NCI-H2196 (cell line): ENCODE measurements at regions not wholly inside any gene's neighbourhood (a gene's known extent, or its start where the extent isn't known, plus 50 kb on each side); places are given as distances from the start of the nearest gene placed in this dataset.

Experiments used
- DNase-seq: peaks from one replicate; lab custom pipeline; 2025; ENCODE audit not compliant: unreplicated experiment; lab: John Stamatoyannopoulos, UW

DNA sequence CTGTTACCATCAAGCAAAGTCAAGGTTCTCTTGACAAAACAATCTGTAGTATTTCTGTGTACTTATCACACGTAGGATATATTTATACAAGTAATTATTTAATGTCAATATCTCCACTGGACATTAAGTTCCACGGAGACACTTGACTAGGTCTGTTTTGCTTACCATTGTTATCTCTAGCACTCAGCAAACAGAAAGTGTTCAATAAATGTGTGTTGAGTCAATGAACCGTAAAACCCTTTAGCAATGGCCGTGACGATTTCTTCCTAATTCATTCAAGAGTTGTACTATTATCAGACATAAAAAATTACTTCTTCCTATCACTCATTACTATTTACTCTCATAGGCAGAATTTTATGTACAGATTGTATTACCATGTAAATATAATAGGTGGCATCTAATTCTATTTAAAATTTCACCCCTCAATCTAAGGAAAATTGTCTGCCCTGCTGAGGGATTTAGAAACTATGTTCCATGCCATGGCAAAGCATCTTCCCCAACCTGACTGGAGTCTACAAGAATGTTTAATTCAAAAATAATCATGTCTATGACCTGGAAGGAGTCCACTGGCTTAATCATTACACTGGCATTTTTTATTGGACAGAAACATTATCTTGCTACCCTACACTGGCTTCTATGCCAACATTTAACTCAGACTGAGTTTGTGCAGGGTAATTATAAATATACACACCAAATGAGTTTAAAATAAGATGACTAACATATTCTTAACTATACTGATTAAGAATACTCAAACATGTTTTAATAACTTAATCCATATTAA is 301.9 kb downstream of the ZEB2 start:
- no peak for DNase-seq

DNA sequence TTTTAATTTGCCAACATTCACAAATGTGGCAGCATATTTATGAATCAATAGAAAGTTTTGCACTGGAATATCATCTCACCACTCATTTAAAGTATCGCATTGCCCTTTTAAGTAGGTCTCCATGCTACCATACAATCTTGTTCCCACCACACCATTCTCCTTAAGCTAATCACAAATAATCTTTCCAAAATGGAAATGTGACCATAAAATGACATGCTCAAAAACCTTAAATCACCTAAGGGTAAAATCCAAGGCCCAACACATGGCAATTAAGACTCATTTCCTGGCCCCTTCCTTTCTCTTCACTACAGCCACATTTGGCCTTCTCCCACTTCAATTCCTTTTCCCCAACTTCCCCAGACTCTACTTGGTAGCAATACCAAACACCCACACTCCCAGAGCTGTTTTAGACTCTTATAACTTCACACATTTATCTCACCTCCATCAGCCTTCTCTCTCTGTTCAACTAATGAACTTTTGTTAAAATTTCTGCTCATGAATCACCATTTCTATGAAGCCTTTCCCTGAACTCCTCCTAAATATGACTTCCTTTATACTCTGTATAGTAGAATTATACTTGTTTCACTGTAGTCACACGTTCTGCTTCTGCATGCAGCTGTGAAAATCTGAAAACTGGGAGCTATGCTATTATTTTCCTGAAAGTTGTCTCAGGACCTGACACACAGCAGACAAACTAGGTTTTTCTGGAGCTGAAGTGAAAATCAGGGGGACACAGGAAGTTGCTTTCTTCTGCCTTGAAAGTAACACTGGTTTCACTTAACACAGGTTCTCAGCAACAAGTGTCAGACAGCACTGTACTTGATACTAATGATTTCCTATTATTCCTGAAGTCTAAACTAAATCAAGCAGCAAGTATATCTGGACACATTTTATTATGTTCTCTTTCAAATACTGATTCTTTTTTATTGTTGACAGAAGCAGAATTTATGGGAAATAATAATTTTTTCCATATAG is 303.9 kb downstream of the ZEB2 start:
- DNase-seq = no peak

DNA sequence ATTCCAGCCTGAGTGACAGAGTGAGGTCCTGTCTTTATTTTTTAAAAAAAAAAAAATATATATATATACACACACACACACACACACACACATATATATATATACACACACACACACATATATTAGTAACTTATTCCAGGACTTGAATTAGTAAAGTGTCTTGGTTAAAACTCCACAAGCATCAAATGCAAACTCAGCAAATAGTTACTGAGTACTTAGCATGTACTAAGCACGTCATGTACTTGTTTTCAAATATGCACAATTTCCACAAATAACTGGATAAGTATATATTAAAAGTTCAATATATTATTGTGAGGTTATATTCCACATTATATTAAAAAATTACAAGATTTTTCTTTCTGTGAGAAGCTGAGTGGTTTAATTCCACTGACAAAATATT is 304.7 kb downstream of the ZEB2 start:
- no peak for DNase-seq

DNA sequence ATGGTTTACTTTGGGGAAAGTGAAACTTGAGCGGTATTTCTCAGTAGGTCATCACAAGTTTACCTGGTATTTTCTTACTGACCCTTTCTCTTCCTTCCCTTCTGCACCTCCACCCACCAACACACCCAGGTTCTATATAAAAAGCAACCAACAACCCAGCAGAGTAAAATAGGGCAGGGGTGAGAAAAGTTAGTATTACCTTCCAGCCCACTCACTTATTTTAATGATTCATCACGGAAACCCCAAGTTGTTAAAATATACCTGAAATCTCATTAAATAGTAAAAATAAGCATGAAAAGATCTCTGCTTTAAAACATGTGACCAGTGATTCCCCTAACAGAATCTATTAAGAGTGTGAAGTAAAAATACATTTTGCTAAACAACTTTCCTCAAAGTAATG is 306.1 kb downstream of the ZEB2 start:
- DNase-seq = no peak

DNA sequence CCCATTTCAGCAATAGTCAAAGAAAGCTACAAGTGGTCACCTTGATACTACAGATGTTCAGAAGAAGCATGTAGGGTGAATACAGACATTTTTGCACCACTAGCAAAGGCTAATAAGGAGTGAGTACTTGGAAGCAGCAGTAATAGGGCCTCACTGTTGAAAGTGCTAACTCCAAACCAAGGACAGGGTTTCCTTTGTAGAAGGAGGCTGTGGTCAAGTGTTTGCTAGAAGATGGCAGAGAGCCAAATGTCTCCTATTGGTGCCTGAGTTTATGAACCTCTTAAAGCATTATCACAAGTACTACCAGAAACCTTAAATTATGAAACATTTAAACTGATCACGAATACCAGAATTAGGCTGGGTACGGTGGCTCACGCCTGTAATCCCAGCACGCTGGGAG is 308.1 kb downstream of the ZEB2 start:
- no peak for DNase-seq

DNA sequence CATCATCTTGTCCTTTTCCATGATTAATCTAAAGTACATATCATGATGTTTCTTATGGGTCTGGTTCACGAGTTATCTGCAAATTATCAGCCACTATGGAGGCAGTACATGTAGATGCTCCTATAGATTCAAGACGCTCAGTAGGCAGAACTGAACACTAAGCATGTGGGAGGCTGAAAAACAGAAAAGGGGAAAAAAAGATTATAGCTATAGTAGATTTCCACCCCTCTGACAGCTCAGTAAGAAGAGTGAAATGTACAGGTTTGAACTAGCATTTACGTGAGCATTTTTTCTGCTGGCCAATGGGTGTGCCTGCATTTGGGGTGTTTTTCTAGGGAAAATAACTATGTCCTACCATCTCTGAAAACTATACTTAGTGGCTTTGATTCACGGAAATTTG is 308.9 kb downstream of the ZEB2 start:
- DNase-seq = no peak

DNA sequence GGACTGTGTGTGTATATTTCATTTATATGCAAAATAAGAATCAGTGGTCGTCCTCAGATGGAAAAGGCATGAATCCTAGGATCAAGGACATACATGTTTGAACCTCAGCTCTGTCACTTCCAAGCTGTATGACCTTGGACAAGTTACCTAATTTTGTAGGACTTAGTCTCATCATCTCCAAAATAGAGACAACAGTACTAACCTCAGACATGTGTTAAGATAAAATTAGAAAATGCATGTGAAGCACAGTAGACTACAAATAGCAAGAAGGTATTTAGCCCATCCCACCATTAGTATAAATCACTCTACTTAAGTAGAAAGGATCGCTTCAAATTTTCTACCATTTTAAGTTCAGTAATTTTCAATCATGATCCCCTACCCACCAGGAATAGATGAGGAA is 309.8 kb downstream of the ZEB2 start:
- no peak for DNase-seq

DNA sequence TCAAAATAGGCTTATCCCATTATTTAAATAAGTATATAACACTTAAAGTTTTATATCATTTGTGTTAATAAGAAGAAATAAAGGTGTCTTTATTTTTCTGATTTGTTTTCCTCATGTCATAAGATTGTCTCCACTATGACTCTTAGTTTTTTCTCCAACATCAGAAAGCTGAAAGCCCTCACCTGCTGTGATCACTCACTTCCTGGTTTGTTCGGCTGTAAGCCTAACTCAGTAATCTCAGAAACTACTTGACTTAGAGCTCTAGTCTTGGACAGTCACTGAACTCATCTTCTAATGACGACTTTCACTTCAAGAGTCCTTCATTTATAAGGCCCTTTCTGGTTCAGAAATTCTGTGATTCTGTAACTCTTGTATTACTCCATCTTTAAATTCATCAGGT is 311.0 kb downstream of the ZEB2 start:
- DNase-seq = no peak

DNA sequence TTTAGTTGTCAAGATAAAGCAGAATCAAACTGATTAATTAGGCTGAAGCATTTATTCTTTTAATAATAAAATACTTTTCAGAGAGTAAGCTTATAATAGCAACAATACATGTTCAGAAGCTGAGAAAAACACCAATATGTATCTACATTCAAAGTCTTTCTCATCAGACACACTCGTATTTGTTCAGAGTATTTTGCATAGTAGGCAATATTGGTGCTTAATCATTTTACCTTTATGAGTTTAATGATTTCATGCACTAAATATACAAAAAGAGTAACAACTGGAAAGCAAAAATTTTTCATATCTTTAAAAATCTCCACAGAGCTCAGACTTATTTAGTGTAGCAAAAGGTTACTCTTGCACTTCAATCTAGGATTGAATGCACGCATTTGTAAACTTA is 313.9 kb downstream of the ZEB2 start:
- no peak for DNase-seq

DNA sequence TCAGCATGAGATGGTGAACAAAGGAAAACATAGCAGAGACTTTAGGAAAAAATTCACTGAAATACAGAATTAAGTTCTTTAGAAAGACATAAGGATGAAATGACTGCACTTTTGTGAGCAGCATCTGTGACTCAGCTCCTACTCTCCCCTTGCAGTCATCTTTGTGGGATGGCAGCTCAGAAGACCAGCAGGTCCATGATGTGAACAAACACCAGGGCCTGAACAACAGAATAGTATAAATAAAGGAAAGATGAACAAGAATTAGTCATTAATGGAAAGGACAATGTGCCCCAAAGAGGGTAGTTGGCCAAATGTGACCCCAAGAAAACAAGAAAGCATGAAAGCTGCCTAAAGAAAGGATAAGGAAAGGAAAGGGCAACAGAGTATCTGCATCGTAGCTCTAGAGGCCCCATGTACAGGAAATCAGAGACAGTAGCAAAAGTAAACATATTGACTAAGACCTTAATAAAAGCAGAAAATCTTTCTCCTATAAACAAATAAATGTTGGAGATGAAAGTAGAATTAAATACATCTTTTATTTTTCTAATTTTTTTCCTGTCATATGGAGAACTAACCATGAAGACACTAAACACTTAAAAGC is 318.0 kb downstream of the ZEB2 start:
- DNase-seq = no peak

DNA sequence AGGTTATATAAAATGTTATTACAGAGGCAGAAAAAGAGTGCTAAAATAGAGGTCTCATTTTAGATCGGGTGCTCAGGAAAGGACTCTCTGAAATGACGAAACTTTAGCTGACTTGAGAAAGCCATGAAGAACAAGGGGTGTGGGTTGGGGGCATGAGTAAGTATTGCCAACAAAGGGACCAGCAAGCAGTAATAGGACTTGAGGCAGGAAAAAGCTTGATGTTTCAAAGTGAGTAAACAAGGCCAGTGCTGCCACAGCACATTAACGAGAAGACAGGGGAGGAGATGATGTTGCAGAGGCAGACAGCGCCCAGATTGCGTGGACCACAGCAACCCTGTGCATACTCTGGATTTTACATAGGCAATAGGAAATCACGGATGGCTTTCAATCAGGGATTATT is 318.8 kb downstream of the ZEB2 start:
- DNase-seq = no peak

DNA sequence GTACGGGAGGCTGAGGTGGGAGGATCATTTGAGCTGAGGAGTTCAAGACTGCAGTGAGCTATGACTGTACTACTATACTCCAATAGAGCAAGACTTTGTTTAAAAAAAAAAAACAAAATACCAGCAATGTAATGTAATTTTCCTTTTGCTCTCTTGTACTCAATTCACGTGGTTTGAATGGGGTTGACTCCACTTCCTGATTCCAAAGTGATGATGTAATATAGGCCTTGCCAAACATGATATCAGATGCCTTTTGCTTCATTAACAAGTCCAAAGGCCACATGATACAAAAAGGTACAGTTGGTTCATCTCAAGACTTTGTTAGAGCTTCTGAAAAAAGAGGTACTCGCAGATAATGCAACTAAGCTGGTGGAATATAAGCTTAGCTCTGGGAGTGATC is 321.8 kb downstream of the ZEB2 start:
- no peak for DNase-seq

DNA sequence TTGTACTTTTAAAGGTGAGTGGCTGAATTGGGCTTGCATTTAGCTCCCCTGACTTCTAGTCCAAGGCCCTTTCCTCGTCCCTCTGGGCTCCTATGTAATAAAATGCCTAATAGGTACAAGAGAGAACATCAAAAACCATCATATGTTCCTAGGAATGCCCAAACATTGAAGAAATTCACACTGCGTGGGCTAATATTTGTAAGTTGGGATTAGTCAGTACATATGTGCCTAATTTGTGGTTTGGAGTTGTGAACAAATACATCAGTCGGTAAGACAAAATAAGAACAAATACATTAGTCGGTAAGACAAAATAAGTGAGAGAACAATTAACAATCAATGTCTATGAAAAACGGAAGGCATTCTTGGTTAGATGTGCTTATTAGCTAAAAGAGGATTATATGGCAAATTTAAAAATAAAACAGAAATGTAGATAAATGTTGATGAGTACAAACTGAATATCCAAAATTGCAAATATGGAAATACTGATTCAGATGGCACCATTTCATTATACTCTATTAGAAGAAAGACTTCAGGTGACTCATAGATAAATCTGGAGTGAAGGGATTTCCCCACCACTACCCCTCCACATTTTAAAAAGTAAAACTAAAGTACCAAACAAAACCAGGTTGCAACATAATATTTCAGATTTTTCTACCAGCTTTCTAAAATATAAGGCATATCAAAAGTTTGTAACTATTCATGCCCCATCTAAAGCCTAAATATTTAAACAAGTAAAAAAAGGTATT is 325.4 kb downstream of the ZEB2 start:
- no peak for DNase-seq

DNA sequence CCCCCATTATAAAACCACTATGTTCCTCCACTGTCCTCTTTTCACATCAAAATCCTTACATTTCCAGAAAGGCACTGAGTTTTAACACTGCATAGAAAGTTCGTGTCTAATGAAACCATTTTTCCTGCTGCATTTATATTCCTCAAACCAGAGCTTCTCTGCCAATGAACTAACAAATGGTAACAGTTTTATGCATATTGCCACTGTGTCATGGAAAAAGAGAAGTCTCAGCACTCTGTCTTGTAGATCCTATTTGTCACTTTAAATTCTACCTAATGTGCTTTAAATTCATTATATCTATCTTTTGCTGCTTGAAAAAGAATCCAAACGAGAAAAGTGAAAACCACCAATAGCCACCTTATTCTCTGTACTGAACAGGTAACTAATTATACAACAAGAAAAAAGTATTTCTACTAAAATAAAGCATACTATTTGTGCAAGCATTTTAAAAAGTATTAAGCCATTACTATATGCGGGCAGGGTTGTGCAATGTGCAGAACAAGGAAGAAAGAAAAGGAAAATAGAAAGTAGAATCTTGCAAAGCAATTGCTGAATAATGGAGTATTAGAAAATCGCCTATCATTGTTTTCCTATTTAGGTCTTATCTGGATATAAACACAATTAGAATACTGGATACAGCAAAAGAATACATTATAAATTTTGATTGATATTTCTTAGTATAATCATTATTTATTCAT is 328.9 kb downstream of the ZEB2 start:
- no peak for DNase-seq

DNA sequence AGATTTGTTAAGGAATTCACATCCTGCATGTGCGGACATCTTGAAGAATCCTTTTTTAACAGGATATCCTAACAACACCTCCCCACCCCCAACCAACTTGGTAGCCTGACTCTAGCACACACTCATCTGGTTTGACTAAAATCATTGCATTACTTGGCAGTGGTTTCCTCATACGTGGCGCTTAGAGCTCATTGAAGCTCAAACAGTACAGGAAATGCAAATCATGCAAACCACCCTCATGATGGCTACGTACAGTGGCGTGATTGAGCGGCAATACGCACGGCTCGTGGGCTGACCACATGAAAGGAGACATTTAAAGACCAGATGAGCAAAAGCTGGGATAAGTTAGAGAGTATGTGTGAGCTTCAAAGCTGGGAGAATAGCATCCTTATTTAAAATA is 336.2 kb downstream of the ZEB2 start:
- DNase-seq = no peak

DNA sequence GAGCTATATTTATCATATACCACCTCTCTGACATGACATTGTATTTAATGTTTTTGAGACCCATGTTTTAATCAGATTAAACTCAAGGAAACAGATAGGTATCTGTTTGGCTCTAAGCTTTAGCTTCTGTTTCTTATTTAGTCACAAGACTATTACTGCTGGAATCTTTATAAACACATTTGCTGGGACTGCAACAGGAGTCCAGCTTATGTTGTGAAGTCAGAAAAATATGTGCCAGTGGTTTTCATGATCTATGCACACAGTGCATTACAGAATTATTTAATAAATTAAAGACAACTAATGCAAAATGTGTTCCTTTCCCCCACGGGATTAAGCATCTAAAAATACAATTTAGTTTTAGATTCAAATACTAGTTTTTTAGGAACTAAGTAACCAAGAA is 338.9 kb downstream of the ZEB2 start:
- no peak for DNase-seq

DNA sequence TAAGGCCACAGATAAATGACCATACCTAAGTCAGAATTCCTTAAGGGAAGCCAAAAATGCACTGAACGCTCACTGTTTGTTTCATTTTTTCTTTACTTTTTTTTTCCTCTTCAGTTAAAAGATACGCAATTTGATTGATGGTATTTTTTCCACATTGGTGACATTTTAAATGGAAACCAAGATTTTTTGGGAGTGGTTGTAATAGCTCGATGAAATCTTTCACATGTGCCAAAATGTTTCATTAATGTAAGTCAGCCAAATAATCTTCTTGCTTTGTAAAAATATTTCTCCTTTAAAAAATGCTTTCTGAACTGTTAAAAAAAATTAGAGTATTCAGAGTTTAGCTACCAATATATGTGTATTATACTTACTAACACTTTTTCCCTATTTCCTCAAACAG is 339.8 kb downstream of the ZEB2 start:
- DNase-seq = no peak

DNA sequence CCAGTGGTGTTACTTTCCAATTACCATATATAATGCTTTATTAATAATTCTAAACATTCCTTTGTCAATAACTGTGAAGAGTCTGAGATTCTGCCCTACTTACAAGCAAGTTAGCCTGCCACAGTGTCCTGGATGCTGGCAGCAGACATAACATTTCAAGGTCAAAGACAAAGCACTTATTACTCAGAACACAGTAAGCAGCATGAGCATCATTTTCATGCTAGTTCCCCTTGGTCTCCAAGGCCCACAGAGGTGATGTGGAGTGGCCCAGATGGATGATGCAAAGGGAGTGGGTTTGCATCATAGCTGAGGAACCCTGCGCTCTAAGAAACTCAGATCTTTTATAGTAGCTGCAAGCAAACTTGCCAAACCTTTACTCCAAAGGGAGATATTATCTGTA is 349.7 kb downstream of the ZEB2 start:
- no peak for DNase-seq

DNA sequence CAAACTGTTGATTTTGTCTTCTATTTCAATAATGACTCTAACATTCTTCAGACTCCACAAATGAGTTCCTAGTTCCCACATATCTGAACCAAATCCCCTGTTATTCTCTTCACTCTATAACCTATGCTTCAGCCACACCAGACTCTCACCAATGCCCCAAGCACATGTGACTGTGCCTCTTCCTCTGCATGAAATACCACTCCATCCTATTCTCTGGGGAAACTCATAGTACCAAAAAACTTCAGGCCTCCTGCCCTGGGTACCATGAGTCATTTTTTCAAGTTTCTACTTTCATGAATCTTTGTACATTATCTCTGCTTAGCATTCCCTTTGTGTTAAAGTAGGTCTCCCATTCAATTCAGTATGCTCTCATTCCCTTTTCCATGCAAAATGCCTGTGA is 353.2 kb downstream of the ZEB2 start:
- no peak for DNase-seq

DNA sequence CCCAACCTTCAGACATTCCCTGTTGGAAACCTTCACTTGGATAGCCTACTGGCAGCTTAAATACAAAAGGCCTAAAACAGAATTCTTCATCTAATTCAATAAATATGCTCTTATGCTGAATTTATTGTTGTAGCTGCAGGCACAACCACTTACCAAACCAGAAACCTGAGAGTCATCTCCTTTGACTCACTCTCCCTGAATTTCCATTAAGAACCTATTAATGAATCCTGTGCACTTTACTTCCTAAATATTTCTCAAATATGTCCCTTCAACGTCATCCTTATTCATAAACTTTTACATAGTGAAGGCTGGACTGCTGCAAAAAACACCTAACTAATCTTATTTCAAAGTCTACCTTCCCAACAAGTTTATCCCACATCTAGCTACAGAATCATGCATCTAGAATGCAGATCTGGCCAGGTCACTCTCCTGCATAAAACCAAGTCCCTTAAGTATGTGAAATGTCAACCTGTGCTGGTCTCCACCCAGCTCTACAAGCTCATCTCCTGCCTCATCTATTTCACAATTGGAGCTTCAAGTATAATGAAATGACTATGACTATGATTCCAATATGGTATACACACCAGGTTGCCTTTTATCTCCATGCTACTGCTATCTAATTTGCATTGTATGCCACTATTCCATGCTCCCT is 354.2 kb downstream of the ZEB2 start:
- no peak for DNase-seq
